Upper lobe of right lung (tissue), 1 donor: ENCODE measurements at regions not wholly inside any gene's neighbourhood (a gene's known extent, or its start where the extent isn't known, plus 50 kb on each side); places are given as distances from the start of the nearest gene placed in this dataset.

Experiments
- ATAC-seq: fragments of 200-7000 bp; cut with Tn5 transposase; one replicate; pipeline ENCODE4 v1.9.1; 2020; ENCODE audit warnings: mild to moderate bottlenecking, moderate library complexity
- DNase-seq: peaks from one replicate; pipeline ENCODE4 v3.0.0-alpha.2; 2020
- H3K27ac ChIP-seq: fragments of 200-600 bp; one replicate; pipeline ENCODE4 v1.8.0; 2022
- H3K27me3 ChIP-seq: fragments of 200-600 bp; one replicate; pipeline ENCODE4 v1.8.0; 2022; ENCODE audit warnings: mild to moderate bottlenecking
- H3K36me3 ChIP-seq: fragments of 200-600 bp; one replicate; pipeline ENCODE4 v1.8.0; 2022
- H3K4me1 ChIP-seq: fragments of 200-600 bp; one replicate; pipeline ENCODE4 v1.8.0; 2022
- H3K4me3 ChIP-seq: fragments of 200-600 bp; one replicate; pipeline ENCODE4 v1.8.0; 2022; ENCODE audit warnings: mild to moderate bottlenecking
- H3K9me3 ChIP-seq: fragments of 200-600 bp; one replicate; pipeline ENCODE4 v1.8.0; 2022
- intact Hi-C: fragments of 100-400 bp; cut with DNase I; formaldehyde crosslinking; loops from one replicate; pipeline ENCODE4 v1.11.0; 2022
- TF ChIP-seq, protein P1 (sequence below): fragments of 200-600 bp; IDR thresholded peaks from one replicate; pipeline ENCODE4 v1.8.0; 2022; ENCODE audit warnings: antibody characterized with exemption
- donor health status: DM: no; HTN: yes; CAD: no; lungs with severe emphysema.

DNA sequence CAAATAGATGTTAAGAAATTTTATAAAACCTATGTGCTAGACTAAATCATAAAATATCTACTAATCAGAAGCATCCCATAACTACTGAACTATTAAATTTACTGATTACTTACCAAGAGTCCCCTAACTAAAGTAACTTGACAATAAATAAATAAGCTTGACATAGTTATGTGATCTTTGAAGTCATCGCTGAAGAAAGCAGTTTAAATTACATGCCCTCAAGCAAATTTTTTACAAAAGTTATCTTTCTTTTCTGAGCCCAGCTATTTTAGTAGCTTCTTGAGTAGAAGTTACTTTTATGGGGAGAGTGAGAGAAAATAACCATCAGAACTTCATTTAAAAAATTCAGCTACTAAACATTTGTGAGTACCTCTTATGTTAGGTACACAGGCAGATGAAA lies 150.9 kb upstream of the FAM241A start:
- ATAC-seq = no peak
- intact Hi-C loops = no loop called here
- Histone ChIP-seq H3K36me3 (no peaks in the 10 kb centered on the region), H3K4me1 (peaks cover 5% of the 10 kb centered on the region), H3K27ac (no peak overlapping the region), H3K9me3 (no peaks in the 10 kb centered on the region), H3K27me3 (no peaks in the 10 kb centered on the region), H3K4me3 (no peak overlapping the region)
- TF ChIP-seq, protein P1, sequence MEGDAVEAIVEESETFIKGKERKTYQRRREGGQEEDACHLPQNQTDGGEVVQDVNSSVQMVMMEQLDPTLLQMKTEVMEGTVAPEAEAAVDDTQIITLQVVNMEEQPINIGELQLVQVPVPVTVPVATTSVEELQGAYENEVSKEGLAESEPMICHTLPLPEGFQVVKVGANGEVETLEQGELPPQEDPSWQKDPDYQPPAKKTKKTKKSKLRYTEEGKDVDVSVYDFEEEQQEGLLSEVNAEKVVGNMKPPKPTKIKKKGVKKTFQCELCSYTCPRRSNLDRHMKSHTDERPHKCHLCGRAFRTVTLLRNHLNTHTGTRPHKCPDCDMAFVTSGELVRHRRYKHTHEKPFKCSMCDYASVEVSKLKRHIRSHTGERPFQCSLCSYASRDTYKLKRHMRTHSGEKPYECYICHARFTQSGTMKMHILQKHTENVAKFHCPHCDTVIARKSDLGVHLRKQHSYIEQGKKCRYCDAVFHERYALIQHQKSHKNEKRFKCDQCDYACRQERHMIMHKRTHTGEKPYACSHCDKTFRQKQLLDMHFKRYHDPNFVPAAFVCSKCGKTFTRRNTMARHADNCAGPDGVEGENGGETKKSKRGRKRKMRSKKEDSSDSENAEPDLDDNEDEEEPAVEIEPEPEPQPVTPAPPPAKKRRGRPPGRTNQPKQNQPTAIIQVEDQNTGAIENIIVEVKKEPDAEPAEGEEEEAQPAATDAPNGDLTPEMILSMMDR = no peak
- no peak for DNase-seq

DNA sequence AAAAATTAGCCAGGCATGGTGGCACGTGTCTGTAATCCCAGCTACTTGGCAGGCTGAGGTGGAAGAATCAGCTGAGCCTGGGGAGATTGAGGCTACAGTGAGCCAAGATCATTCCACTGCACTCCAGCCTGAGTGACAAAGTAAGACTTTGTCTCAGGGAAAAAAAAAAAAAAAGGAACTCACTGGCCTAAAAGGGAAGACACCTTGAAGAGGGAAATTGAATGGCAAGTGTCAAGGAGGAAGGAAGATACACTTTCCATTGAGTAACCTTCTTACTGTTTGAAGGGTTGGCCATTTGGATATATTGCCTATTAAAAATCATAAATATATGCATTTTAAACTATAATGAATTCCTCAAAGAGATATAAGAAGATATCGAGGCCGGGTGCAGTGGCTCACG lies 147.5 kb upstream of the FAM241A start:
- no peaks in the 10 kb centered on the region for H3K4me1 ChIP-seq
- intact Hi-C loops = no loop called here
- TF ChIP-seq, protein P1 = no peak
- H3K36me3 ChIP-seq = no peaks in the 10 kb centered on the region
- ATAC-seq (no peak), DNase-seq (no peak)
- H3K9me3 ChIP-seq = no peaks in the 10 kb centered on the region
- H3K27ac ChIP-seq = no peak overlapping the region
- no peaks in the 10 kb centered on the region for H3K27me3 ChIP-seq
- no peak overlapping the region for H3K4me3 ChIP-seq

DNA sequence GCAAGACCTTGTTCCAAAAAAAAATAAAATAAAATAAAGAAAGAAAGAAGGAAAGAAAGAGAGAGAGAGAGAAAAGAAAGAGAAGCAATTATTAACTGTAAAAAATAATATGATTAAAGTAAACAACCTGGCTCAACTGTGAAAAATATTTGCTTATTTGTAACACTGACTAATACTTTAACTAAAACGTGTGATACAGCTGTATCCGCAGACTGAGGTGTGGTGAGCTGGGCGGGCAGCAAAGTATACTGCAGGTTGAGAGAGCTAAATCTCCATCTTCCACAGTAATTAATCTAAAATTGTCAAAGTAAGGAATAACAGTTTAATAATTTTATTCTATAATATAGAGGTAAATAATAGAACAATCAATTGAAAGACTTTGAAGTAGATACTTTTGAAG lies 145.5 kb upstream of the FAM241A start:
- no peaks in the 10 kb centered on the region for H3K36me3 ChIP-seq
- H3K27ac ChIP-seq = no peak overlapping the region
- no peaks in the 10 kb centered on the region for H3K9me3 ChIP-seq
- TF ChIP-seq, protein P1 = no peak
- intact Hi-C loops = no loop called here
- H3K4me1 ChIP-seq = no peaks in the 10 kb centered on the region
- DNase-seq (no peak), ATAC-seq (no peak)
- H3K27me3 ChIP-seq = no peaks in the 10 kb centered on the region
- no peak overlapping the region for H3K4me3 ChIP-seq

DNA sequence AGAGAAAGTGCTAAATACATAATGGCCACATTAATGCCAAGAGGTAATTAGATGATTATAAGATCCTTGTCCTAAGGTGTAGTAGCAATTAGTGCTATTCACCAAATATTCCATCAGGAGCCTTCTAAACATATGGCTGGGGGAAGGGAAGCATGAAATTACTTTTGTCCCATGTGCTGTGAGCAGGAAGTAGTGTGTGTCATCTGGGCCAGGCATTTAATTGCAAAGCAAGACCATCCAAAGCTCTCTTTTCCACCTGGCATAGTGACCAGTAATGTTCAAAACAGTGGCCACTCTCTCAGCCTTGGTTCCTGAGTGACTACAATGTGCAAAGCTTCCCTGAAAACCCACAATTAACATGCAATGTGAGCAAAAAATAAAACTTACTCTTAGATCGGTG lies 144.2 kb upstream of the FAM241A start:
- Histone ChIP-seq H3K27ac (no peak overlapping the region), H3K9me3 (no peaks in the 10 kb centered on the region), H3K4me1 (no peaks in the 10 kb centered on the region), H3K36me3 (no peaks in the 10 kb centered on the region), H3K27me3 (no peaks in the 10 kb centered on the region), H3K4me3 (no peak overlapping the region)
- intact Hi-C loops = no loop called here
- DNase-seq (no peak), ATAC-seq (no peak)
- TF ChIP-seq, protein P1 = no peak

DNA sequence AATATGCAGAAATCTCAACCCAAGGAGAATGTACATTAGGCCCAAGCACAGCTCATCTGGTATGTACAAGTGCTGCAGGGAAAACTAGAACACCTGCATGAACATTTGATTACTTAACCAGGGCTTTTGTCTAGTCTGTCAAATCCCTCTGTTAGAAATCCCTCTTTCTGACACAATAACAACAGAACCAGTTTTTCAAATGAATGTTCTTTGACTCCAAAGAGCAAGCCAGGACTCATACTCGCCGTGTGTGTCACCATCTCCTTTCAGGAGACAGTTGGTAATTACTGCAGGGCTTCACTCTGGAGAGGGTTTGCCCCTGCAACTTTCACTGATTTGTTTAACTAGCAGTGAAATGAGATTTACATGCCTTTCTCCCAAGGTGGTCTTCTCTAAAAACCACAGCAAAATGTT lies 143.0 kb upstream of the FAM241A start:
- H3K4me3 ChIP-seq = no peak overlapping the region
- TF ChIP-seq, protein P1 = no peak
- no peaks in the 10 kb centered on the region for H3K9me3 ChIP-seq
- H3K27ac ChIP-seq = no peak overlapping the region
- intact Hi-C loops = no loop called here
- H3K36me3 ChIP-seq = no peaks in the 10 kb centered on the region
- H3K27me3 ChIP-seq = no peaks in the 10 kb centered on the region
- H3K4me1 ChIP-seq = no peaks in the 10 kb centered on the region
- no peak for DNase-seq
- ATAC-seq = no peak

DNA sequence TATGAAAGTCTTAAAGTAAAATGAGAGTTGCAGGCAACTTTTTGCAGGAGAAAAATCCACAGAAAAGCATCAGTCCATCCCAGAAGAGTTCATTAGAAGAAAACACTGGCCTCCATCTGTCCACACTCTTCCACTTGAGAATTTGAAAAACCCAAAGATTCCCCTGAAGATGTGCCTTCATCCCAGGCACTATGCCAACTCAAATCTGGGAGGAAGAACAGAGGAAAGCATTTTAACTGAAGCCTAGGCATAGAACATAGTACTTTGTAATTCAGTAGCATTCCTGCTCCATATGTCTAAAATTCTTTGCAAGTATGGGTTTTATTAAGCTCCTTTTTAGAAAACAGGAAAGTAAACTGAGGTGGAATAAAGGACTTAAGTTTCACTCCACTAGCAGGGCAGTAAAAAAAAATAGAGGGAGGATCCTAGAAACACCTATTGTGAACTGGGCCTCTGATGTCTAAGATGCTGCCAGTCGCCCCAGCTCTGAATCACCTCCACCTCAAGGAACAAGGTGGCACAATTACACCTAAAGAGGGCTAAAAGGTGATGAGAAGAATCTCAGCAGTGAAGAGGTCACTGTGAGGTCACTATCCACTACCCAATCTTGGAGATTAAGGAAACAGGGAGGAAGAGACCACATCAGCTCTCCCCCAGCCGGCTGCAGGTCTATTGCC lies 141.9 kb upstream of the FAM241A start:
- no peak for ATAC-seq
- Histone ChIP-seq H3K27me3 (no peaks in the 10 kb centered on the region), H3K9me3 (no peaks in the 10 kb centered on the region), H3K4me1 (no peaks in the 10 kb centered on the region), H3K36me3 (no peaks in the 10 kb centered on the region), H3K27ac (no peak overlapping the region), H3K4me3 (no peak overlapping the region)
- DNase-seq = no peak
- TF ChIP-seq, protein P1 = no peak
- intact Hi-C loops = no loop called here
